ENCODE measurements at regions not wholly inside any gene's neighbourhood (a gene's known extent, or its start where the extent isn't known, plus 50 kb on each side); places are given as distances from the start of the nearest gene placed in this dataset.
A peak's percentile ranks its signal among the peaks of the same experiment; 100 is the strongest.

GRCh38 chr12:111298582-111299436, 70.1 kb downstream of the PHETA1 start:
- POLR2A ChIA-PET: no interaction called here
- H3K9me3 ChIP-seq: peaks cover 14% of the 10 kb centered on the region
- no peak for FAIRE-seq
- ATAC-seq: peak; percentile 85 to 95
- H3K27ac ChIP-seq: no peak overlapping the region
- no peaks in the 10 kb centered on the region for H3K4me1 ChIP-seq
- 34% methylated on average over 11 of the region's 14 CpGs for WGBS (ENCODE audit: missing lambda C conversion rate)
- TF ChIP-seq NPAS2 (CRISPR knock-in tag; IDR thresholded peaks at IDR 0.05; ENCODE audit: borderline replicate concordance) (no peak), ZC3H11A (IDR thresholded peaks at IDR 0.05) (no peak), RARB (CRISPR knock-in tag; IDR thresholded peaks at IDR 0.05) (no peak), HOXA7 (CRISPR knock-in tag; IDR thresholded peaks at IDR 0.05) (no peak), CTCF (IDR thresholded peaks at IDR 0.05) (peak; percentile 85), FOXS1 (CRISPR knock-in tag; IDR thresholded peaks at IDR 0.05) (no peak), BCL3 (IDR thresholded peaks at IDR 0.05) (no peak), KDM5A (IDR thresholded peaks at IDR 0.05) (no peak), RAD21 (conservative IDR thresholded peaks at IDR 0.05 in 1 of 2, IDR thresholded peaks at IDR 0.05 in 1 of 2) (peak; percentile 67 to 79), ESRRA (IDR thresholded peaks at IDR 0.05; ENCODE audit: borderline replicate concordance, low read length) (no peak), USF2 (IDR thresholded peaks at IDR 0.05) (no peak), PHF8 (IDR thresholded peaks at IDR 0.05; ENCODE audit: borderline replicate concordance, low read depth) (no peak), SMC3 (IDR thresholded peaks at IDR 0.05) (peak; percentile 83), MAZ (IDR thresholded peaks at IDR 0.05; ENCODE audit: borderline replicate concordance, low read depth, low read length) (no peak), CEBPB (IDR thresholded peaks at IDR 0.05) (no peak), FOSB (CRISPR knock-in tag; IDR thresholded peaks at IDR 0.05) (no peak), SREBF2 (IDR thresholded peaks at IDR 0.05) (no peak), EP300 (IDR thresholded peaks at IDR 0.05) (no peak), MAFK (IDR thresholded peaks at IDR 0.05; ENCODE audit: partially characterized antibody) (no peak)
- DNase-seq (ENCODE audit: low read depth in 1 of 2, low spot score in 1 of 2): peak; percentile 64 to 74
- H3K4me3 ChIP-seq: no peak overlapping the region
- H3K4me2 ChIP-seq: no peak overlapping the region
- CTCF ChIA-PET: interaction anchor here (0.6 to 7.9 kb wide), 50 partner anchors 9 to 492 kb away, joined by 3 to 170 read pairs (median 4); partner anchors contain the start of gene MYL2

GRCh38 chr12:111297703-111298426, 71.0 kb downstream of the PHETA1 start:
- CTCF ChIA-PET: interaction anchor here (0.6 to 7.9 kb wide), 35 partner anchors 8 to 403 kb away, joined by 3 to 170 read pairs (median 5); partner anchors contain the start of gene MYL2
- Histone ChIP-seq H3K4me1 (no peaks in the 10 kb centered on the region), H3K4me3 (no peak overlapping the region), H3K9me3 (peaks cover 8% of the 10 kb centered on the region; the same call in 2 of the 3 replicates), H3K4me2 (no peak overlapping the region), H3K27ac (no peak overlapping the region)
- 53% methylated on average over 10 of the region's 12 CpGs for WGBS (ENCODE audit: missing lambda C conversion rate)
- ATAC-seq: peak; percentile 52 to 74; a peak in 5 of 6 replicates
- TF ChIP-seq NR3C1 (IDR thresholded peaks at IDR 0.05) (no peak), ZFP36 (IDR thresholded peaks at IDR 0.05; ENCODE audit: borderline replicate concordance, partially characterized antibody) (peak; percentile 70)
- no peak for DNase-seq (ENCODE audit: low read depth in 1 of 2, low spot score in 1 of 2)
- POLR2A ChIA-PET: no interaction called here
- no peak for FAIRE-seq

All from A549 (cell line).